ENCODE measurements at regions not wholly inside any gene's neighbourhood (a gene's known extent, or its start where the extent isn't known, plus 50 kb on each side); places are given as distances from the start of the nearest gene placed in this dataset.

- TF ChIP-seq POLR2A (IDR thresholded peaks at IDR 0.05; ENCODE audit: low read depth, low read length) (no peak), SPI1 (IDR thresholded peaks at IDR 0.05; ENCODE audit: low read depth, low read length) (no peak), POU2F2 (IDR thresholded peaks at IDR 0.05; ENCODE audit: low read depth, low read length) (no peak), POLR2AphosphoS5 (IDR thresholded peaks at IDR 0.05; ENCODE audit: low read depth, low read length) (no peak)
These were observed 984.1 kb downstream of the TRAM1L1 start for GRCh38 chr4:116101321-116101720.

All from GM12891 (cell line).